ENCODE measurements at regions not wholly inside any gene's neighbourhood (a gene's known extent, or its start where the extent isn't known, plus 50 kb on each side); places are given as distances from the start of the nearest gene placed in this dataset.
"Not testable (repeated sequence)": the region's sequence is repeated elsewhere in the genome, so short reads cannot be mapped to it uniquely, and the experiment has no call there.

DNA sequence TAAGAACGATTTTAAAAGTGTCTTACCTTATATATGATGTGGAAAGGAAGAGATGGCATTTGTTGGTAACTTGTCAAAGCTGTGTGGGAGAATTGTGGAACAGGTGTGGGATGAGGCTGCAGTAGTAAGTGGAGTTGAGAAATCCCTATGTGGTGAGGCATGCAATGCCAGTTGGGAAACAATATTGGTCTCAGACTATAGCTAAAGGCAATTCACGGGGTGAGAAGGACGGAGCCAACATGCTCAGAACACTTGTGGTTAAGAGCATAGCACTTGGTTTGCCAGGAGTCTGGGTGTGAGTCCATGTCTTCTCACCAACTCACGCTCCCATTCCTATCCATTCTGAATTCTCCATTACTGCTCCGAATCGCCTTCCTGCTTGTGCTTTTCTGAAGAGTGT is 615.6 kb upstream of the ADAMTS9 start:
- no peak for ATAC-seq (ENCODE audit: poor library complexity)
- intact Hi-C loops (cut with DNase I): no loop called here
- no peak for DNase-seq

DNA sequence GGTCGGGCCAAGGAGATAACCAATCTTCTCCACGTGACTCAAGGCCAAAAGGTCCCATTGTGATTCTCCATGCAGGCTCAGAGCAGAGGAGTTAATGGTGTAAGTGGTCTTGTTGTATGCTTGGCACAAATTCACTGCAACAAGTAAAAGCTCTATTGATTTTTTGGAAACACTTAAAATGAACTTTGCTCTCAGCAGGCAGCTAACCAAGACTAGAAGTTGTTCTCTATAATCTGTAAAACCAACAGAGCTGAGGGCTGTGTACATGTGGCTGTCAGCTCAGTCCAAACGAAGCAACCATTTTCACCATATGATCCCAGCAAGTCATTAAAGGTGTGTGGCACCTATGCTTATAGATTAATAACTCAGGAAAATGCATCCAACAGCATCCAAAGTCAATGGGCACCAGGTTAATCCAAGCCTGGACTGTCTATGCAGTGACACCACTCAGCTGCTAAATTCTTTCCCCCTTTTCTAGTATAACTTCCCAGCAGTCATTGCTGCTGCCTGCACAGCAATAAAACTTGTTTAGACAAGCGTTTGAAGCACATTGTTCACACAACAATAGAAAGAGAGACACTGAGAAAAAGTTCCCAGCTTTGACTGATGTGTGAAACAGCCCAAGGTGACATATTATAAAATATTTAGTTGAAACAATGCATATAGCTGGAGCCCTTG is 603.8 kb upstream of the ADAMTS9 start:
- no peak for ATAC-seq (ENCODE audit: poor library complexity)
- intact Hi-C loops (cut with DNase I): no loop called here
- no peak for DNase-seq

DNA sequence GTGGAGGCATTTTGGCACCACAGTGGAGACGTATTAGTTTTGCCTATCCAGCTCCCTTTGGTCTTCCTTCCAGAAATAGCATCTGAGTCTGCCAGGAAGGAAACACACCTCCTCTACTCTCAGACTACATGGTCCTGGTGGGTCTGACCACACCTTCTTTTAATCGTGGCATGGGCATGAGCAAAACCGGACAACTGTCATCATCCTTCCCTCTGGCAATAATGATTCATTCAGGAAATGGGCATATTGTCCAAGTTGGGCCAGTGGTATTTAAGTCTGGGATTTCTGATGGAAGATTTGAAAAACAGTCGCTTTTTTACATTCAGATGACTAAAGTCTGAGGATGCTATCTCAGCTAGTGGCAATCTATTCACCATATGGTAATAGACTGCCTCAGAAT is 601.0 kb upstream of the ADAMTS9 start:
- no peak for ATAC-seq (ENCODE audit: poor library complexity)
- DNase-seq: no peak
- intact Hi-C loops (cut with DNase I): no loop called here

DNA sequence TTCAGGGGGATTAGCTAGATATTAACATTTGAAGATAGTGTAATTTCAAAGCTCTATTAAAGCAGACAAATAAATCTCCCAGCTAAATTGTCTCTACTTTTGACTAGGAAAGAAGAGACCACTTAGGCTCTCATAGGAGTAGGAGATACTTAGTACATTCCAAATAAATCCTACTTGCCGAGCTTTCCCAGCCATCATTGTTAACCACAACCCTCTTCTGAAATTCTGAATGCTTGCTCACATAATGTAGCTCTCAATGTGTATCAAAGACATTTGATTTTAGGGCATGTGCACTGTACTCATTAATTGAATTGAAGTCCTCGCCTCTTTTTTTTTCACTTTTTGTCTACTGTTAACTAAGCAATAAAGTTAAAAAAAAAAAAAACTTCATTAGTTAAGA is 598.2 kb upstream of the ADAMTS9 start:
- intact Hi-C loops (cut with DNase I): no loop called here
- DNase-seq (no peak), ATAC-seq (ENCODE audit: poor library complexity) (no peak)

DNA sequence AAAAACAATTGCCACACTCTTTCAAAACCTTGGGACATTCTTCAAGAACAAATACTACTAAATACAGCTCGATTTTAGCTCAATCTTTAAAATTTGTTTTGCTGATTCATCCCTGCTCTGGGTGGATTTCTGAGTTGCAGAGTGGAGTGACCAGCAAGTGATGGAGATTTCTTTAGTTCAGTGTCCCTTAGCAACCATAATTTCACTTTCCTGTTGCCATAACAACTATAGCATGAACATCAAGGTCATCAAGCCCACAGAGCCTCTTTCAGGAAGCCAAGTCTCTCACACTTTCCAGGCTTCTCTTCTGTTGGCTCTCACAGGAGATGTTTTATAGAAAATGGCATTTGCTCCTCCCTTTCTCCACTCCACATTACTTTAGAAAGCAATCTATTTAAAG is 597.2 kb upstream of the ADAMTS9 start:
- no peak for ATAC-seq (ENCODE audit: poor library complexity)
- intact Hi-C loops (cut with DNase I): no loop called here
- no peak for DNase-seq

DNA sequence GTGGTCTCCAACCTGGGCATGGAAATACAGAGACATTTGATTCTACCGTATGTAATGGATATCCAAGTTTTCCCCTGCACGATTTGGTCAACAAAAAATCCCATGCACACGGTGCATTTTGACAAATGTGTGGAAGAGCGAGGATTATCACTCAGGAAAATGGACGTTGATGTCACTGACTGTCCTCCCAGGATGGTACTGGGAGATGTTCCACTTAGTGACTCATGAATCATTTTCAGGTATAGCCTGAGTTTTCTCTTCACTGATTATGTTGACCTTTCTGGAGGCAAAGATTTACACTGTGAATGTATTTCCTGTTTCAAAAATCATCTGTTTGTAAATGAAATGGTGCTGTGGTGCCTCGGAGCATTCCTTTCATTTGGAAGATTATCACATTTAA is 596.7 kb upstream of the ADAMTS9 start:
- intact Hi-C loops (cut with DNase I): no loop called here
- DNase-seq: no peak
- no peak for ATAC-seq (ENCODE audit: poor library complexity)

DNA sequence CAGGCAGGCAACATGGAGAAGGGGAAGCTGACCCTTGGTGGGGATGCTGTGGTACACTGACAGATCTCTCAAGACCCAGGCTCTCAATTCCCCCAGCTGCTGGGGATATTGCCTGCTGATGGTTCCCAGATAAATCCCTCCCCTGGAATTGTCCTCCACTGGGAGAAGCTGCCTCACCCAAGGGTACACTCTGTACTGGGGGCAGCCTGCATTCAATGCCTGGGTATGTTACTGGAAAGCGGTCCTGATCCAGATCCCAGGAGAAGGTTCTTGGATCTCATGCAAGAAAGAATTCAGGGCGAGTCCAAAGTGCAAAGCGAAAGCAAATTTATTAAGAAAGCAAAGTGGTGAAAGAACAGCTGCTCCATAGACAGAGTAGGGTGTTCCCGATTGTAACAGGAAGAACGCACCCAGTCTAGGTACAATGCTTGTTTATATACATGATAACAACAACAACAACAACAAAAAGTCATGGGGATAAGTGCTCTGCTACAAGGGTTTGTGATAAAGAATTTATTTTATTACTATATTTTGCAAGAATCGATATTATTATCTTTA is 591.5 kb upstream of the ADAMTS9 start:
- intact Hi-C loops (cut with DNase I): no loop called here
- no peak for ATAC-seq (ENCODE audit: poor library complexity)

DNA sequence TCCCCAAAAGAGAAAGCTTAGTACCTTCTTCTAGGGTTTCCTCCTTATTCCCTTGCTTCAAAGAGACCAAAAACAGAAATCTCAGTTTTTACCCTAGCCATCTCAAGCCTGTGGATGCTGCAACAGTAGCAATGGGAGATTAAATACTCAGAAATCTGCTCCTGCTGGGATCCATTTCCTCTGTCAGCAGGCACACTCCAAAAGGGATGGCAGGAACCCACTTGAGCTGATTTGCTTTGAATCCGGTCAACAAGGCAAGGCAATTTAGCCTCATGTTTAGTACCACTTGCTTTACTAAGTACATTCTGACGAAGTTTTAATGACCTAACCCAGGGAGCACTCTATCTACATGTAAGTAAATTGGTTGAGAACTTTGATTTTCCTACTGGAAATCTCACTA is 590.0 kb upstream of the ADAMTS9 start:
- DNase-seq (no peak), ATAC-seq (ENCODE audit: poor library complexity) (no peak)
- intact Hi-C loops (cut with DNase I): no loop called here

More for the DNA sequence above, 591.5 kb upstream of the ADAMTS9 start:
- no peak for DNase-seq

DNA sequence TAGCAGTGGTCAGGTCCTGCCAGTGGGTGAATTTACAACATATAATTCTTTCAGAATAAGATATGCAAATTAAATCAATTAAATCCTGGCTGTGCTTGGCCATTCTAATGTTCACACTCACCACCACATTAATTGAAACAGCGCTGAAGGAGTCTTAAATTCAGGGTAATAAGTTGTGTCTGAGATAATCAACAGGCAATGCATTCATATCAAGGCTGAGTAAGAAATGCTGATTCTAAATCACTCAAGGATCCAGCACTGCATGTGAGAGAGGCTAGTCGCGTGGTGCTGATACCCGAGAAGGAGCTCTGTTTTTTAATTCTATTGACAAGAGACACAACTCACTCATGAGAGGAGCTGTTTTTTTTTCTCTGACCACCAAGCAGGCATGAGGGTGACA is 588.8 kb upstream of the ADAMTS9 start:
- DNase-seq: no peak
- ATAC-seq (ENCODE audit: poor library complexity): no peak
- intact Hi-C loops (cut with DNase I): no loop called here

DNA sequence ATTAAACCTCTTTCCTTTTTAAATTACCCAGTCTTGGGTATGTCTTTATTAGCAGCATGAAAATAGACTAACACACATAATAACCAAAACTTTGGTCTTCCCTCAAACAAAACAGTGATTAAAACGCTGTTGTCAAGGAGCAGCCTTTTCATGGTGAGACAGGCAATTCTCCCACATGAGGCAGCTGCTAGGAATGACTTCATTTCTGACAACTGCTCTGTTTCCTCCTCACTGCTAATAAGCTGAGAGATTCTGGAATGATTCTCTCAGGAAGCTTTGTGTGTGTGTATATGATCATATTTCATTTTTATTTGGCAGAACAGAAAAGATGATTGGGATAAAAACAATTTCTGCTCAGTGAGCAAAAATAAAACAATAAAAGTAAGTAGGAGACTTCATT is 580.6 kb upstream of the ADAMTS9 start:
- DNase-seq (no peak), ATAC-seq (ENCODE audit: poor library complexity) (no peak)
- intact Hi-C loops (cut with DNase I): no loop called here

DNA sequence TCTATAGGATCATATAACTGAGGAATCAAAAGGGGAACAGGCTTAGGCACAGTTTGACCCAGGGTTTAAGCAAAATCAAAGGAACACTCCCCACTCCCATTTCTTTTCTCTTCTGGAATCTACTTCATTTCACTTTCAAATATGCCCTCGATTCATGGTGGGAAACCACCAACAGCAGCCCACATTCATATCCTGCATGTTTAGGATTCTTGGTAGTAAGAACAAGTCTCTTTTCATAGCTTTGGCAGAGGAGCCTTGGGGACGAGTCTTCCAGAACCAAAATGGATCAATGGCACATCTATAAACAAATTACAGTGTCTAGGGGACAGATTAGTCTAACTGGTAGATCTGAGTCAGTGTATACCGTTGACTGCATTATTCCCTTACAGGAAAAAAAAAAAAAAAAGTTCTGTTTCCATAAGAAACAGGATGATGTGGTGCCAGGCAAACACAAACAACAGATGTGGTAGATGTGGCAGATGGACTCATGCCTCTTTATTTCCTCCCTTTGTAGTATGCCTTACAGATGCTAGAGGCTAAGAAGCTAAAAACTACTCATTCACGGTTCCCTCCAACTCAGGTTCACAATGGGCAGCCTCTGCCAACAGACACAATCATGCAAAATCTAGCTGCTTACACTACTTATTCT is 578.3 kb upstream of the ADAMTS9 start:
- DNase-seq (no peak), ATAC-seq (ENCODE audit: poor library complexity) (no peak)
- intact Hi-C loops (cut with DNase I): no loop called here

DNA sequence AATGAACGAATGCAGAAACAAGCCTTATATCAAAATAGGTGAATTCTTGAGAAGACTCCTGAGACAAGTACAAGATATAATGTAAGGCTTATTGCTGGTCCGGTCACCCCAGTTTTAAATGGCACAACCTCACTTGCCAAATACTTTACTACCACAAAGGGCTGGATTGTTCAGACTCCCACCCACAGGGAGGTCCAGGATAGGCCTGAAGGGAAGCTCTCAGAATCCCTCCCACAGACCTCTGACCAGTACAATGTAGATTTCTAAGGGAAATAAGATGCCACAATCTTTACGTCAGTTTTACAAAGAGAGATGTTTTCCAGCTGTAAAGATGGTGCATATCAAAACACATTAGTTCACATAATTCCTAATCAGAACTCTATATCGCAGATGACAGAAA is 577.7 kb upstream of the ADAMTS9 start:
- ATAC-seq (ENCODE audit: poor library complexity): no peak

DNA sequence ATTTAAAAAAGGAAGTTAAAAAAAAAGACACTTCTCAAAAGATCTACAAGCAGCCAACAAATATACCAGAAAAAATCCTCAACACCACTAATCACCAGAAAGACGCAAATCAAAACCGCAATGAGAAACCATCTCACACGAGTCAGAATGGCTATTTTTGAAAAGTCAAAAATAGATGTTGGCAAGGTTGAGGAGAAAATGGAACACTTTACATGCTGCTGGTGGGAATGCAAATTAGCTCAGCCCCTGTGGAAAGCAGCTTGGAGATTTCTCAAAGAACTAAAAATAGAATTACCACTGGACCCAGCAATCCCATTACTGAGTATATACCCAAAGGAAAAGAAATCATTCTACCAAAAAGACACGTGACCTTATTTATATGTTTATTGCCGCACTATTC is 574.7 kb upstream of the ADAMTS9 start:
- ATAC-seq (ENCODE audit: poor library complexity): no peak
- no peak for DNase-seq
- intact Hi-C loops (cut with DNase I): no loop called here

More for the DNA sequence above, 577.7 kb upstream of the ADAMTS9 start:
- no peak for DNase-seq
- intact Hi-C loops (cut with DNase I): no loop called here

DNA sequence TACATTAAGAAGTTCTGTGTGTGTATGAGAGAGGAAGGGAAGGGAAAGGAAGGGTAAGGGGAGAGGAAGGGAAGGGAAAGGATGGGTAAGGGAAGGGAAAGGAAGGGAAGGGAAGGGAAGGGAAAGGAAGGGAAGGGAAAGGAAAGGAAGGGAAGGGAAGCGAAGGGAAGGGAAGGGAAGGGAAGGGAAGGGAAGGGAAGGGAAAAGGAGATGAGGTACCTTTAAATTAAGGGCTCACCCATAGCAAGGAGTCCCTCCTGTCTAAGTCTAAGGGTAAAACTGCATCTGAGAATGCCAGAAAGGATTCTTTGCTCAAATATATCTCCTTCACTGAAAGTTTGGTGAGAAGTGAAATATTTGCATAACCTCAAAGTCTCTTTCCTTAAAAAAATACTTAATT is 572.1 kb upstream of the ADAMTS9 start:
- ATAC-seq (ENCODE audit: poor library complexity) (no peak), DNase-seq (no peak)
- intact Hi-C loops (cut with DNase I): no loop called here

DNA sequence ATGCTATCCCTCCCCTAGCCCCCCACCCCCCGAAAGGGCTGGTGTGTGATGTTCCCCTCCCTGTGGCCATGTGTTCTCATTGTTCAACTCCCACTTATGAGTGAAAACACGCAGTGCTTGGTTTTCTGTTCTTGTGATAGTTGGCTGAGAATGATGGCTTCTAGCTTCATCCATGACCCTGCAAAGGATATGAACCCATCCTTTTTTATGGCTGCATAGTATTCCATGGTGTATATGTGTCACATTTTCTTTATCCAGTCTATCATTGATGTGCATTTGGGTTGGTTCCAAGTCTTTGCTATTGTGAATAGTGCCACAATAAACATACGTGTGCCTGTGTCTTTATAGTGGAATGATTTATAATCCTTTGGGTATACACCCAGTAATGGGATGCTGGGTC is 565.1 kb upstream of the ADAMTS9 start:
- DNase-seq; ATAC-seq (ENCODE audit: poor library complexity); intact Hi-C loops (cut with DNase I): not testable (repeated sequence)

DNA sequence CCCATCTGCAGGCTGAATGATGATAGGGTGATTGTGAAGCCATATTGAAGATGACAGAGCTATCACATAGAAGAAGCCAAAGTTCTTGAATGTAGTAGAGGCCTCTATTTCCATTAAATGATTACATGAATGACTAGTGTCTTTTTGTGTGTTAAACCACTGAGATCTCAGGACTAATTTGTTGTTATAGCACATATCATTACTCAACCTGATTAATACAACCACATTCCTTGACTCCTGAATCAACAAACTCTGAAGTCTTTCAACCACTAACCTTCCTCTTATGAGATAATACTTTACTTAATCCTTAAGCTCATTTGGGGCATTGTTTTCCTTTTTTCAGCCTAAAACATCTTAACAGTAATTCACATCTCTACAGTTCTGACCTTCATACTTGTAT is 564.5 kb upstream of the ADAMTS9 start:
- DNase-seq (no peak), ATAC-seq (ENCODE audit: poor library complexity) (no peak)
- intact Hi-C loops (cut with DNase I): no loop called here

DNA sequence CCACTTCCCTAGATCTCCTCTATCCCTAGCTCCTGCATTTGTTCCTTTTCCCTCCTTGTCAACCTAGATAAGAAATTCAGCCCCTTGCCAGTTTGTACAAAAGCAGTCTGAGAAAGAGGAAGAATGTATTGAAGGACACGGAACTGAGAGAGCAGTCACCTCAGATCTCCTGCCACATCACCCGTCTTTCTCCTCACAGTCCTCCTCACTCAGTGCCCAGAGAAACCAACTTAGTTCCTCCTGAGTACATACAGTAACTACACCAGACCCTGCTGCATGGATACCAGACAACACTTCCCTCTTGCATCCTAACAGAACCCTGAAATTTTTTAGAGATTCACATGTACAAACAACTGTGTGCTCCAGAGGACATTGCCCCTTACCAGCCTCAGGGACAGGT is 563.6 kb upstream of the ADAMTS9 start:
- DNase-seq: no peak
- ATAC-seq (ENCODE audit: poor library complexity): no peak
- intact Hi-C loops (cut with DNase I): no loop called here

DNA sequence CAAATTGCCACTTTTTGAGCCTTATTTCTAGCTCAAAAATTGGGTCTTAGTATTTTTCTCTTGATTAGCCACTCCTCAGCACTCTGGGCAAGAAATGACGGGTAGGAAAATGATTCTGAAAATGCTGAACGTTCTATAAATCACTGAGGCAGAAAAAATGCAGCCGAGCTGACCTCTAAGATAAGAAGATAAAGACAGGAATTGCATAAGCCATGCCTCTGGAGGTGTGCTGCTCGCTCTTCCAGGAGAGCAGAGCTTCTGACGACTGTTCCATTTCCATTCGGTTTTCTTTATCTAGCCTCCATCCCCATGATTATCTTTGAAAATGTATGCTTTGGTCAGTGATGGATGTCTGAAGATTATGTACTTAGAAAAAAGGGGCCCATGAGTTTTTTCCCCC is 558.8 kb upstream of the ADAMTS9 start:
- ATAC-seq (ENCODE audit: poor library complexity): no peak
- intact Hi-C loops (cut with DNase I): loop anchor here (10.0 kb wide), 1 partner anchor 712 kb away; no protein-coding TSS in a partner anchor
- DNase-seq: no peak

DNA sequence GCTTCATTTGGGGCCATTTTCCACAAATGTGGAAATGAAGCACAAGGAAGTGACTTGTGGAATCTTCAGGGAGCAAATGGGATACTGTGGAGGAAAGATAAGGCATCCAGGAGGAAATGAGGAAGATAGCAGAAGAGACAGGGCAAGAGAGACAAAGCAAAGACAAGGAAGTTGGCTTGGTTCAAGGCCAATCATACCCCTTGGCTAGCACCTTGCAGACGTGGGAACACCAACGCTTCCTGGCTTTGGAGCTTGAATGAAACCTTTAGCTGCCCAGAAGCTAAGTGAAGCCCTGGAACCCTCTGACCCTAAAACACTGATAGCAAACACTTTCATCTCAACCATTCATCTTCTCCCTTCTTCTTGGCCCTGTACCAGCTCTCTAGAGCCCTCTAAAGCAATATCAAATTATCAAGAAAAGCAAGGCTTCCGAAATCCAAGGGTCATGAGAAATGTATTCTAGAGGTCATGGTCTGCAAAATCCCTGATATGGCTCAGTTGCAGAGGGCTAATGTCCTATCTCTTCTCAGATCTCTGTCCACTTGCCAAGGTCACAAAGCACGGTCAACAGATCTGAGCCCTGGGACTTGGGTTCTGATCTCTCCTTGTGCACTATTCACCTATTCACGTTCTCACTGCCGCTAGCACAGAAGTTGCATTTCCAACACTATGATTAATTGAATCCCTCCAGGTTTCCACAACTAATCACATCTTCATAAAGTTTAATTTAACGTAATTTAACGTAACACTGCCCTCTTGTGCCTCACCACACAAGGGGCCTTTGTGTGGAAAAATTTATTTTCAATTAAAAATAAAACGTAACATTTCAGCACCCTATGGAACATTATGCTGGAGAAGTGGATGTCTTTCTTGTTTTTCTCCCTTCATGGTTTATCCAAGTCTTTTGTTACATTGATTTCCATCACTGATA is 557.6 kb upstream of the ADAMTS9 start:
- intact Hi-C loops (cut with DNase I): loop anchor here (10.0 kb wide), 1 partner anchor 711 kb away; no protein-coding TSS in a partner anchor
- ATAC-seq (ENCODE audit: poor library complexity): no peak
- no peak for DNase-seq
